ELR (cell line): ENCODE measurements at regions not wholly inside any gene's neighbourhood (a gene's known extent, or its start where the extent isn't known, plus 50 kb on each side); places are given as distances from the start of the nearest gene placed in this dataset.
A peak's percentile ranks its signal among the peaks of the same experiment; 100 is the strongest.

Experiments used
- DNase-seq: peaks from one replicate; pipeline ENCODE4 v3.0.0-alpha.2; 2015; ENCODE audit warnings: low read depth

GRCh38 chr17:70286391-70286790 is 117.1 kb downstream of the KCNJ2 start:
- DNase-seq: peak; percentile 35

- DNase-seq: no peak
Measured at GRCh38 chr17:70288540-70289290, 119.4 kb downstream of the KCNJ2 start.

- no peak for DNase-seq
Measured at GRCh38 chr17:70290770-70291169, 121.4 kb downstream of the KCNJ2 start.

- DNase-seq: no peak
Measured at GRCh38 chr17:70292366-70292765, 123.0 kb downstream of the KCNJ2 start.

- DNase-seq: peak; percentile 26
Measured at GRCh38 chr17:70293564-70294310, 124.4 kb downstream of the KCNJ2 start.

- DNase-seq: no peak
Measured at GRCh38 chr17:70295329-70295728, 126.0 kb downstream of the KCNJ2 start.

- DNase-seq: no peak
Measured at GRCh38 chr17:70295731-70296130, 126.4 kb downstream of the KCNJ2 start.

GRCh38 chr17:70296456-70296855 is 127.1 kb downstream of the KCNJ2 start:
- no peak for DNase-seq

- no peak for DNase-seq
Measured at GRCh38 chr17:70297397-70297796, 128.1 kb downstream of the KCNJ2 start.

- DNase-seq: no peak
Measured at GRCh38 chr17:70298929-70299531, 129.7 kb downstream of the KCNJ2 start.

- peak; percentile 75 for DNase-seq
Measured at GRCh38 chr17:70307430-70308225, 138.3 kb downstream of the KCNJ2 start.

GRCh38 chr17:70308618-70309017 is 139.3 kb downstream of the KCNJ2 start:
- no peak for DNase-seq

GRCh38 chr17:70310221-70310672 is 140.9 kb downstream of the KCNJ2 start:
- peak; percentile 24 for DNase-seq

GRCh38 chr17:70313086-70313852 is 143.9 kb downstream of the KCNJ2 start:
- peak; percentile 90 for DNase-seq

- peak; percentile 76 for DNase-seq
Measured at GRCh38 chr17:70314096-70314495, 144.8 kb downstream of the KCNJ2 start.

- peak; percentile 39 for DNase-seq
Measured at GRCh38 chr17:70314506-70314905, 145.2 kb downstream of the KCNJ2 start.

GRCh38 chr17:70317421-70317820 is 148.1 kb downstream of the KCNJ2 start:
- no peak for DNase-seq

GRCh38 chr17:70318051-70318450 is 148.7 kb downstream of the KCNJ2 start:
- DNase-seq: no peak

- no peak for DNase-seq
Measured at GRCh38 chr17:70319516-70319915, 150.2 kb downstream of the KCNJ2 start.

- DNase-seq: no peak
Measured at GRCh38 chr17:70320673-70321345, 151.5 kb downstream of the KCNJ2 start.

GRCh38 chr17:70321352-70321751 is 152.0 kb downstream of the KCNJ2 start:
- no peak for DNase-seq
